ENCODE measurements at regions not wholly inside any gene's neighbourhood (a gene's known extent, or its start where the extent isn't known, plus 50 kb on each side); places are given as distances from the start of the nearest gene placed in this dataset.

DNA sequence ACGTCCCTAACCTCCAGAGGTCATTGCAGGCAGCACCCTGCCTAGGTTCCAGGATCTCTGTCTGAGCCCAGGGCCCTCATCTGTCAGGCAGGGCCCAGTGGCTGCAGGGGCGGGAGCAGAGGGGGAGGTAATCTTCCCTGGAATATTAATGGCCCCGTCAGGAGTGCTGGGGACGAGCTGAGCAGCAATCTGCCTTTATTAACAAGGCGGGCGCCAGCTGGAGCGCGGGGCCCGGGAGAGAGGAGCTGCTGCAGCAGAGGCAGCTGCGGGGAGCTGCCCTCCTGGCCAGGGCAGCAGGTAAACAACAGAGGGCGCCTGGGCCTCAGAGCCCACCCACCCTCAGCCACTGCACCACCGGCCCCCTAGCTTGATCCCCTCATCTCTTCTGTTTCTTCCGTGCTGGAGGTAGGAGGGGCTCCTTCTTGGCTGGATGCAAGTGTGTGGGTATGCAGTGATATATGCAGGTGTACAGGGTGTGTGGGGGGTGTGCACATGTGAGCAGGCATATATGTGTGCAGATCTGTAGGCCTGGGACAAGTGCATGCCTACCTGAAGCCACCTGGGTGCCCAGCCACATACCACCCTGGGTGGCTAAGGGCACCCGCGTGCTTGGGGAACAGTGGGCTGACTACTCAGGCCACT is 131.8 kb upstream of the MLN start:
- Histone ChIP-seq H3K27me3 (ENCODE audit: control insufficient read depth, insufficient read depth, low read length) (peaks cover 17% of the 10 kb centered on the region), H3K9me3 (ENCODE audit: control insufficient read depth, insufficient read depth, low read length) (no peaks in the 10 kb centered on the region), H3K27ac (ENCODE audit: low read depth, low read length) (no peak overlapping the region), H3K4me3 (ENCODE audit: low read depth, low read length) (no peak overlapping the region)
- DNase-seq (ENCODE audit: low read depth, low spot score): no peak
- CTCF ChIA-PET: no interaction called here
- POLR2A ChIA-PET: no interaction called here
- TF ChIP-seq CTCF (IDR thresholded peaks at IDR 0.05; ENCODE audit: low read depth, low read length): no peak

- CTCF ChIA-PET: interaction anchor here (0.9 kb wide), 1 partner anchor 345 kb away, joined by 3 read pairs; no protein-coding TSS in a partner anchor
- peaks cover 17% of the 10 kb centered on the region for H3K27me3 ChIP-seq (ENCODE audit: control insufficient read depth, insufficient read depth, low read length)
- no peak for TF ChIP-seq CTCF (IDR thresholded peaks at IDR 0.05; ENCODE audit: low read depth, low read length)
Measured at GRCh38 chr6:33934731-33935270, 131.0 kb upstream of the MLN start.

GRCh38 chr6:33933101-33933500 is 129.3 kb upstream of the MLN start:
- TF ChIP-seq CTCF (IDR thresholded peaks at IDR 0.05; ENCODE audit: low read depth, low read length): no peak
- no peak for DNase-seq (ENCODE audit: low read depth, low spot score)
- H3K27ac ChIP-seq (ENCODE audit: low read depth, low read length): no peak overlapping the region
- H3K27me3 ChIP-seq (ENCODE audit: control insufficient read depth, insufficient read depth, low read length): peaks cover 25% of the 10 kb centered on the region
- ChIA-PET CTCF (no interaction called here), POLR2A (no interaction called here)
- no peak overlapping the region for H3K4me3 ChIP-seq (ENCODE audit: low read depth, low read length)
- no peaks in the 10 kb centered on the region for H3K9me3 ChIP-seq (ENCODE audit: control insufficient read depth, insufficient read depth, low read length)

More at GRCh38 chr6:33934731-33935270, 131.0 kb upstream of the MLN start:
- Histone ChIP-seq H3K27ac (ENCODE audit: low read depth, low read length) (no peak overlapping the region), H3K9me3 (ENCODE audit: control insufficient read depth, insufficient read depth, low read length) (no peaks in the 10 kb centered on the region), H3K4me3 (ENCODE audit: low read depth, low read length) (no peak overlapping the region)
- POLR2A ChIA-PET: no interaction called here
- no peak for DNase-seq (ENCODE audit: low read depth, low spot score)

- no peak for DNase-seq (ENCODE audit: low read depth, low spot score)
- CTCF ChIA-PET: no interaction called here
- H3K27ac ChIP-seq (ENCODE audit: low read depth, low read length): no peak overlapping the region
- H3K9me3 ChIP-seq (ENCODE audit: control insufficient read depth, insufficient read depth, low read length): no peaks in the 10 kb centered on the region
- POLR2A ChIA-PET: no interaction called here
- no peak overlapping the region for H3K4me3 ChIP-seq (ENCODE audit: low read depth, low read length)
- TF ChIP-seq CTCF (IDR thresholded peaks at IDR 0.05; ENCODE audit: low read depth, low read length): no peak
- peaks cover 25% of the 10 kb centered on the region for H3K27me3 ChIP-seq (ENCODE audit: control insufficient read depth, insufficient read depth, low read length)
Measured at GRCh38 chr6:33931799-33932198, 128.0 kb upstream of the MLN start.

DNA sequence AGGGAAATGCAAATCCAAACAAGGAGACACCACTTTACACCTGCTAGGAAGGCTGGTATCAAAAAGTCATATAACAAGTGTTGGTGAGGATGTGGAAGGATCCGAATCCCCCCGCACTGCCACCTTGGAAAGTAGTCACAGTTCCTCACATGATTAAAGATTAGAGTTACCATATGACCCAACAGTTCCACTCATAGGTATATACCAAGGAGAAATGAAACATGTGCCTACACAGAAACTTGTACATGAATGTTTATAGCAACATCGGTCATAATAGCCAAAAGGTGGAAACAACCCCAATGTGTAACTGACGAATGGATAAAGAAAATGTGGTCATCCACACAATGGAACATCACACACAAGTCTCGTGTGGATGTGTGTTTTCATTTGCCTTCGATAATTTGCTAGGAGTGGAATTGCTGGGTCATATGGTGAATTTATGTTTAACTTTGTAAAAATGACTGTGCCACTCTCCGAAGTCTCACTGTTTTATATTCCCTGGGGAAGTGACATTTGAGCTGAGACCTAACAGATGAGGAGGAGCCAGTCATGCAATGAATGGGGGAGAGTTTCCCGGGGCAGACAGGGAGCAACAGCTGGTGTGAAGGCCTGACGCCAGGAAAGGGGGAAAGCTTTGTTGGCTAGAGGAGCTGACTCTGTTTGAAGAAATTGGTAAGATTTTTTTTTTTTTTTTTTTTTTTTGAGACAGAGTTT is 125.9 kb upstream of the MLN start:
- POLR2A ChIA-PET: no interaction called here
- CTCF ChIA-PET: no interaction called here

More for the DNA sequence above, 125.9 kb upstream of the MLN start:
- no peak for TF ChIP-seq CTCF (IDR thresholded peaks at IDR 0.05; ENCODE audit: low read depth, low read length)
- peaks cover 18% of the 10 kb centered on the region for H3K27me3 ChIP-seq (ENCODE audit: control insufficient read depth, insufficient read depth, low read length)
- DNase-seq (ENCODE audit: low read depth, low spot score): no peak
- no peak overlapping the region for H3K4me3 ChIP-seq (ENCODE audit: low read depth, low read length)
- no peak overlapping the region for H3K27ac ChIP-seq (ENCODE audit: low read depth, low read length)
- H3K9me3 ChIP-seq (ENCODE audit: control insufficient read depth, insufficient read depth, low read length): no peaks in the 10 kb centered on the region
